ENCODE measurements at regions not wholly inside any gene's neighbourhood (a gene's known extent, or its start where the extent isn't known, plus 50 kb on each side); places are given as distances from the start of the nearest gene placed in this dataset.

- H3K9me3 Mint-ChIP-seq: no peaks in the 10 kb centered on the region
- Histone ChIP-seq H3K4ac (ENCODE audit: low read depth, low read length) (no peak overlapping the region), H2BK12ac (ENCODE audit: insufficient read length, low read depth, low read length) (no peak overlapping the region), H3K23me2 (ENCODE audit: insufficient read length, low read depth, low read length, poor library complexity, severe bottlenecking) (no peaks in the 10 kb centered on the region), H4K91ac (ENCODE audit: insufficient read length, low read depth, low read length) (no peak overlapping the region), H2BK120ac (ENCODE audit: low read depth, low read length, poor library complexity, severe bottlenecking) (no peak overlapping the region), H3K9me3 (ENCODE audit: control insufficient read depth, low read depth, low read length) (no peaks in the 10 kb centered on the region), H3K4me1 (ENCODE audit: insufficient read depth, low read length) (no peaks in the 10 kb centered on the region), H4K5ac (ENCODE audit: insufficient read length, low read depth, low read length) (no peak overlapping the region), H3K27me3 (ENCODE audit: insufficient read depth, low read length) (no peaks in the 10 kb centered on the region), H3K27ac (ENCODE audit: insufficient read length, low read depth, low read length) (no peak overlapping the region), H3K14ac (ENCODE audit: insufficient read depth, low read length) (no peak overlapping the region), H3K56ac (ENCODE audit: insufficient read length, low read depth, low read length) (no peak overlapping the region), H3K9ac (ENCODE audit: extremely low read depth, insufficient read length, low read length) (no peak overlapping the region), H3K18ac (ENCODE audit: insufficient read length, low read depth, low read length) (no peak overlapping the region), H2BK20ac (ENCODE audit: low read depth, low read length, poor library complexity, severe bottlenecking) (no peak overlapping the region), H3K79me2 (ENCODE audit: insufficient read depth, low read length) (no peaks in the 10 kb centered on the region), H2BK15ac (ENCODE audit: low read depth, low read length) (no peak overlapping the region), H3K23ac (ENCODE audit: insufficient read length, low read depth, low read length) (no peak overlapping the region), H3K79me1 (ENCODE audit: insufficient read depth, low read depth, low read length, poor library complexity, severe bottlenecking) (no peaks in the 10 kb centered on the region), H2AFZ (ENCODE audit: low read length) (no peak overlapping the region), H3T11ph (ENCODE audit: low read length) (no peak overlapping the region), H4K20me1 (ENCODE audit: control insufficient read depth, insufficient read depth, insufficient read length) (no peaks in the 10 kb centered on the region), H4K8ac (replicated peaks; ENCODE audit: insufficient read length, low read depth, low read length) (no peak overlapping the region), H2BK5ac (ENCODE audit: insufficient read length, low read length) (no peak overlapping the region), H3K4me2 (ENCODE audit: insufficient read depth, insufficient read length, low read length) (no peak overlapping the region), H2AK5ac (ENCODE audit: insufficient read length, low read length) (no peak overlapping the region)
- no peak for DNase-seq
- H3K27me3 Mint-ChIP-seq (ENCODE audit: low read depth): no peaks in the 10 kb centered on the region
- no peak for TF ChIP-seq CTCF (conservative IDR thresholded peaks at IDR 0.05)
- H3K27ac Mint-ChIP-seq: no peak overlapping the region
- H3K4me1 Mint-ChIP-seq: no peaks in the 10 kb centered on the region
- WGBS (ENCODE audit: extremely low coverage, insufficient read length, low lambda C conversion rate): no CpG with 5 or more reads among the region's 1 CpG
- no peak overlapping the region for H3K4me3 Mint-ChIP-seq
- H3K36me3 Mint-ChIP-seq (ENCODE audit: insufficient read depth in 1 of 3, low read depth in 3 of 3): no peaks in the 10 kb centered on the region
Measured at GRCh38 chr17:63335831-63336230, 110.3 kb downstream of the CYB561 start.
